GM21825 (cell line): ENCODE measurements at regions not wholly inside any gene's neighbourhood (a gene's known extent, or its start where the extent isn't known, plus 50 kb on each side); places are given as distances from the start of the nearest gene placed in this dataset.

Experiments
- ATAC-seq: cut with Tn5 transposase; IDR thresholded peaks from one replicate; pipeline ENCODE4 v1.9.1; 2021; ENCODE audit warnings: mild to moderate bottlenecking, moderate library complexity; ENCODE audit not compliant: unreplicated experiment

- no peak for ATAC-seq
Observed at GRCh38 chr12:126519833-126520232, 1454.6 kb downstream of the AACS start.

DNA sequence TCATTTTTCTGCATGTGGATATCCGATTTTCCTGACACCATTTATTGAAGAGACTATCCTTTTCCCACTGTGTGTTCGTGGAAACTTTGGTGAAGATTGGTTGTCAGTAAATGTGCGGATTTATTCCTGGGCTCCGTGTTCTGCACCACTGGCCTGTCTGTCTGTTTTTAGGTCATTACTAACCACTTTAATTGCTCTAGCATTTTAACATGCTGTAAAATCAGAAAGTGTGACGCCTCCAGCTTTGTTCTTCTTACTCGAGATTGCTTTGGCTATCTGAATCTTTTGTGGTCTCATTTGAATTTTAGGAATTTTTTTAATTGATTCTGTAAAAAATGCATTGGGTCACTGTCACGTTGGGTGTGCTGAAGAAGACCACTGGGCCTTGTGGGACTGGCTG lies 1458.7 kb downstream of the AACS start:
- no peak for ATAC-seq

GRCh38 chr12:126534495-126534894 lies 1469.3 kb downstream of the AACS start:
- ATAC-seq: no peak

- ATAC-seq: no peak
Observed at GRCh38 chr12:126534942-126535341, 1469.7 kb downstream of the AACS start.

- no peak for ATAC-seq
Observed at GRCh38 chr12:126535971-126536370, 1470.7 kb downstream of the AACS start.

- ATAC-seq: no peak
Observed at GRCh38 chr12:126537961-126538530, 1472.8 kb downstream of the AACS start.

DNA sequence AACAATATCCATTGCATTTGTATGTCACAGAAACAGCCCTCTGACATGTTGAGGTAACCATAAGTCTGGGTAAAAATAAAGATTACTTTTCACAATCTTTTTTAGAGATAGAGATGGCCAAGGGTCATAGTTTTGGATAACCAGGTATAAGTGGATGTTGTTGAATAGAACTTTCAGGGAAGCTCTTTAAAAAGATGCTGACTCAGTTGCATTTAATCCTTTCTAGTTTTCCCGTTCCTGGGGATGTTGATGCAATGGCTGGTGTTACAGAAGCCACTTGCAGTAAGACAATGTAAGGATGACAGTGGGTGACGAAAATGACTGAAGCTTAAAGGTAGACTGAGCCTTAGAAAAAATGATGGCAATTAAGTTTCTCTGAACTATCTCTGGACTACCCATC lies 1473.7 kb downstream of the AACS start:
- ATAC-seq: no peak

GRCh38 chr12:126545411-126545810 lies 1480.2 kb downstream of the AACS start:
- ATAC-seq: no peak

- ATAC-seq: no peak
Observed at GRCh38 chr12:126547905-126548304, 1482.7 kb downstream of the AACS start.

- no peak for ATAC-seq
Observed at GRCh38 chr12:126551869-126552268, 1486.6 kb downstream of the AACS start.

- no peak for ATAC-seq
Observed at GRCh38 chr12:126554625-126555024, 1489.4 kb downstream of the AACS start.

GRCh38 chr12:126557659-126558058 lies 1492.4 kb downstream of the AACS start:
- no peak for ATAC-seq

DNA sequence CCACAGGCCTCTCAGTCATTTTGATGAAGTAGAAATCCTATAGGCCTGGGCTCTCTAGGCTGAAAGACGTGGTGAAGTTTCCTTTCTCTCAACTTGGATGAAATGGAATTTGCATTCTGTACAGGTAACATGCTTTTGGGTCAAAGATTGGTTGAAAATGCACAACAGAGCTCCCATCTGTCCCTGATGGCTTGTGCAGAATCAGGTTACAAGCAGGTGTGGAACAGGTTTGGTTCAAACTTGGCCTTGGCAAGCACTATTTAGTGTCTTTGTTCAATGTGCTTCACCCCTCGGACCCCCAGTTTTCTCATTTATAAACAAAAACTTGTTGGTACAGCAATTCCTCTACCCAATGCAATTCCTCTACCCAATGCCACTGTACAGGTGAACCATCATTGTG lies 1493.0 kb downstream of the AACS start:
- ATAC-seq: no peak

DNA sequence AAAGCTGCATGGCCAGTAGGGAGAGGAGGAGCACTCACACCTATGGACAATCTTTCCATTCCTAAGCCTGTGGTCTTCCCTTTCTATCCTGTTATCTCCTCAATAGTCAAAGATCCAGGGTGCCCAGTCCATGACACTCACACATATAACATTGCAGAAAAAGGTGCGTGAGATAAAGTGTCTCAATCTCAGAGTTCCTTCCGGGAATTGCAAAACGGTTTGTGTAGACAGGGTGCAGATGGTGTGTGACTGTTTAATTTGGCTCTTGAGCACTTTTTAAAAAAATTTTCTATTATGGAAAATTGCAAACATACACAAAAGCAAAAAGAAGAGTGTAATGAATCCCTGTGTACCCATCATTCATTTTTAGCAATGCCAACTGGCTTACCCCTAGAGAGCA lies 1493.6 kb downstream of the AACS start:
- no peak for ATAC-seq

DNA sequence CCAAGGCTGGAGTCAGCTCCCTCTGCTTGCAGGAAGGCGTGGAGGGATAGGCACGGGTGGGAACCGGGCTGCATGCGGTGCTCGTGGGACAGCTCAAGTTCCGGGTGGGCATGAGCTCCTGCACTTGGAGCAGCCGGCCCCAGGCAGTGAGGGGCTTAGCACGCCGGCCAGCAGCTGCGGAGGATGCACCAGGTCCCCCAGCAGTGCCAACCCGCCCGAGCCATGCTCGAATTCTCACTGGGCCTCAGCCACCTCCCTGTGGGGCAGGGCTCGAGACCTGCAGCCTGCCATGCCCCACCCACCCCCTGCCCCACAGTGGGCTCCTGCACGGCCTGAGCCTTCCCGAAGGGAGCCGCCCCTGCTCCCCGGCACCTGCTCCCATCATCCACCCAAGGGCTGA lies 1501.8 kb downstream of the AACS start:
- no peak for ATAC-seq

DNA sequence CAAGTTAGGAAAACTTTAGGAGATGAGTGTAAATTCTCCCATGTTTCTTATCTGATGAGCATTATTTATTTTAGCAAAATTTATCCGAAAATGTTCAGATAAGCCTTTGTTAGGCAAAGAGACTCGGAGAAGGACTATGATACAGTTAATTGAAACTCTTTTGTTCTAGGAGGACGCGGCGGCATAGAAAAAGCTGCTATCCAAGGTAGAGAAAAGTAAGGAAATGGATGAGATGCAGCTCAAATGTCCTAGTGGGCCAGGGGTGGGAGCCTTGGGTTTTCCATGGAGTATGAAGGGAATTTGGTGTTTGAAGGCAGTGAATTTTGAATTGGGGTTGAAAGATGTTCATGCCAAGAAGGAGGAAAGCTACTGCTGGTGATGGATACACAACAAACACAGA lies 1504.5 kb downstream of the AACS start:
- ATAC-seq: no peak

- no peak for ATAC-seq
Observed at GRCh38 chr12:126570566-126570965, 1505.3 kb downstream of the AACS start.

- no peak for ATAC-seq
Observed at GRCh38 chr12:126572170-126572569, 1506.9 kb downstream of the AACS start.

DNA sequence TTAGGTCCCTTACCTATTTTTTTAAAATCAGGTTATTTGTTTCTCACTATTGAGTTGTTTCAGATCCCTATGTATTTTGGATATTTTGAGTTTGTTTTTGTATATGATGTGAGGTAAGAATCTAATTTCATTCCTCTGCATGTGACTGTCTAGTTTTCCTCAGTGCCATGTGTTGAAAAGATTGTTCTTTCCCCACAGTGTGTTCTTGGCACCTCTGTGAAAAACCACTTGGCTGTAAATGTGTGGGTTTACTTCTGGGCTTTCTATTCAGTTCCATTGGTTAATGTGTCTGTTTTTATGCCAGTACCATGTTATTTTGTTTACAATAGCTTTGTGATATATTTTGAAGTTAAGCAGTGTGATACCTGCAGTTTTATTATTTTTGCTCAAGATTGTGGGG lies 1516.4 kb downstream of the AACS start:
- ATAC-seq: no peak

- no peak for ATAC-seq
Observed at GRCh38 chr12:126582231-126582630, 1517.0 kb downstream of the AACS start.

DNA sequence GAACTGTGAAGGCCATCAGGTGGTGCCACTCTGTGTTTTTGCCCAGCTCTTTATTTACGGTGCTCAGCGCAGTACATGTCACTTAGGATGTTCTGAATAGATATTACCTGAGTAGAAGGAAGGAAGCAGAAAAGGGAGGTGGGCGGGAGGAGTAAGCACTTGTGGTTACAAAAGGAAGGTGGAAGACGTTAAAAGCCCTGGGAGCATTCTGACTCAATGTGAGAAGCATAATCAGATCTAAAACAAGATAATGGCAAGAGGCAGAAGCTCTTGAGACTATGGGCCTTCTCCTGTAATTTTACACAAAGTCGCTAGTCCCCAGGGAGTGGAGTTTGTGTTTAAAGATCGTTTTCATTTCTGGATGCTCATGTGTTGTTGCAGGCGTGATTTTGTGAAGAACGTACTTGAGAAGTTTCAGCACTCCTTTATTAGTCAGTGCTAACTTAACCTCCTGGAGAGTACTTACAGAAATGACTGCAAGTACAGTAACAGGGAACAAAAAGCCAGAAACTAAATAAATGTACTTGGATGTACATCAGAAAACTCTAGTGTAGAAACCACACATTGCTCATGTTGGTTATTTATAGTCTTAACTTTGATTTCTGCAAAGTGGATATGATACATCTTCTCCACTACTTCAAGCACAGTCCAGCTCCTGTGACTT lies 1523.5 kb downstream of the AACS start:
- ATAC-seq: no peak

DNA sequence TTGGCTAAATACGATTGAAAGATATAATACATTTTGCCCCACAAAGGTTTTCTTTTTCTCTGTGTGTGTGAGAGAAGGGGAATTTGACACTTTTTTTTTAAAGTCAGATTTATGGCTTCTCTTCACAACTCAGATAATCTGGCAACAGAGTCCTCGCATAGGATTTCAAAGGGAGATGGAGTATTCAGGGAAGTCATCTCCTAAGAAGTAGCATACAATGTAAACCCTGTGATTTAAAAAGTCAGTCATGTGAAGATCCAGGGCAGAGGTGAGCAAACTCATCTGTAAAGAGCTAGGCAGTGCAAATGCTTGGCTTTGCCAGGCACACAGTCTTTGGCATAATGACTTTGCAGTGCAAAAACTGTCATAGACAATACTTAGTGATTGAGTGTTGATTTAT lies 1526.3 kb downstream of the AACS start:
- no peak for ATAC-seq
